WTC11 (cell line): ENCODE measurements at regions not wholly inside any gene's neighbourhood (a gene's known extent, or its start where the extent isn't known, plus 50 kb on each side); places are given as distances from the start of the nearest gene placed in this dataset.

Experiments
- SMAD4 ChIP-seq: sonication (generic); formaldehyde crosslinking; IDR thresholded peaks from 2 replicates; pipeline ENCODE4 v1.8.0; 2022; ENCODE audit warnings: mild to moderate bottlenecking, missing genetic modification reagents
- TF ChIP-seq, protein P1 (sequence below): sonication (generic); formaldehyde crosslinking; IDR thresholded peaks from 2 replicates; pipeline ENCODE4 v1.8.1; 2023; ENCODE audit warnings: mild to moderate bottlenecking, missing genetic modification reagents, moderate library complexity

DNA sequence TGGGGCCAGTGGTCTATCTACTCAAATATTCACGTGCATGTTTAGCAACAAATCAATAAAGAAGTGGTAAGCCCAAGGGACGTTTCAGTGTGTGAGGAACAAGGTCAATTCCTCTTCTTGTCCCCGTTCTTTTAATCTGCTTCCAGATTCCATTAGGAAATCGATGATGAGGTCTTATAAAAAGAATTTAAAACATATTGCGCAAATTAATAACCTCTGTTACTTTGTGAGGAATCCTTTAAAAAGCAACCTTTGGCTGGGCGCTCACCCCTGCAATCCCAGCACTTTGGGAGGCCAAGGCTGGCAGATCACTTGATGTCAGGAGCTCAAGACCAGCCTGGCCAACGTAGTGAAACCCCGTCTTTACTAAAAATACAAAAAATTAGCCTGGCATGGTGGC, 113.0 kb upstream of the TMPRSS2 start:
- TF ChIP-seq, protein P1, sequence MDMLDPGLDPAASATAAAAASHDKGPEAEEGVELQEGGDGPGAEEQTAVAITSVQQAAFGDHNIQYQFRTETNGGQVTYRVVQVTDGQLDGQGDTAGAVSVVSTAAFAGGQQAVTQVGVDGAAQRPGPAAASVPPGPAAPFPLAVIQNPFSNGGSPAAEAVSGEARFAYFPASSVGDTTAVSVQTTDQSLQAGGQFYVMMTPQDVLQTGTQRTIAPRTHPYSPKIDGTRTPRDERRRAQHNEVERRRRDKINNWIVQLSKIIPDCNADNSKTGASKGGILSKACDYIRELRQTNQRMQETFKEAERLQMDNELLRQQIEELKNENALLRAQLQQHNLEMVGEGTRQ, result no peak
- no peak for TF ChIP-seq SMAD4 (CRISPR knock-in tag)
